BE2C (cell line): ENCODE measurements at regions not wholly inside any gene's neighbourhood (a gene's known extent, or its start where the extent isn't known, plus 50 kb on each side); places are given as distances from the start of the nearest gene placed in this dataset.

Source experiments
- DNase-seq: peaks from one replicate; pipeline ENCODE4 v3.0.0-alpha.2; 2020
- H3K27me3 ChIP-seq: fragments of 250-450 bp; sonication (Bioruptor Pico); 2 replicates; pipeline ENCODE4 v1.5.1; 2020; ENCODE audit warnings: mild to moderate bottlenecking
- H3K36me3 ChIP-seq: fragments of 250-450 bp; sonication (Bioruptor Pico); 2 replicates; pipeline ENCODE4 v1.5.1; 2020; ENCODE audit warnings: mild to moderate bottlenecking
- H3K4me1 ChIP-seq: fragments of 250-450 bp; sonication (Bioruptor Pico); 2 replicates; pipeline ENCODE4 v1.5.1; 2020
- H3K4me3 ChIP-seq: 2 replicates; pipeline ENCODE4 v1.5.1; 2011; ENCODE audit warnings: low read depth, low read length
- H3K9me3 ChIP-seq: fragments of 250-450 bp; sonication (Bioruptor Pico); 2 replicates; pipeline ENCODE4 v1.5.1; 2020
- CTCF ChIP-seq: IDR thresholded peaks from 2 replicates; pipeline ENCODE4 v1.5.1; 2012; ENCODE audit warnings: mild to moderate bottlenecking, low read depth, low read length

- Histone ChIP-seq H3K9me3 (no peaks in the 10 kb centered on the region), H3K4me1 (no peaks in the 10 kb centered on the region), H3K36me3 (no peaks in the 10 kb centered on the region), H3K27me3 (no peaks in the 10 kb centered on the region), H3K4me3 (no peak overlapping the region)
- DNase-seq = no peak
- TF ChIP-seq CTCF = no peak
Measured at GRCh38 chr11:104623518-104623917, 274.7 kb downstream of the CASP12 start.

GRCh38 chr11:104620991-104621390, 277.3 kb downstream of the CASP12 start:
- no peak for DNase-seq
- Histone ChIP-seq H3K27me3 (no peaks in the 10 kb centered on the region), H3K36me3 (no peaks in the 10 kb centered on the region), H3K4me1 (no peaks in the 10 kb centered on the region), H3K9me3 (no peaks in the 10 kb centered on the region; the same call in 1 of the 2 replicates), H3K4me3 (no peak overlapping the region)
- no peak for TF ChIP-seq CTCF

- Histone ChIP-seq H3K9me3 (no peaks in the 10 kb centered on the region; the same call in 1 of the 2 replicates), H3K4me3 (no peak overlapping the region), H3K4me1 (no peaks in the 10 kb centered on the region), H3K36me3 (no peaks in the 10 kb centered on the region), H3K27me3 (no peaks in the 10 kb centered on the region)
- DNase-seq = no peak
- no peak for TF ChIP-seq CTCF
Measured at GRCh38 chr11:104619751-104620150, 278.5 kb downstream of the CASP12 start.

GRCh38 chr11:104618954-104619353, 279.3 kb downstream of the CASP12 start:
- TF ChIP-seq CTCF = no peak
- no peaks in the 10 kb centered on the region; the same call in 1 of the 2 replicates for H3K9me3 ChIP-seq
- H3K4me1 ChIP-seq = no peaks in the 10 kb centered on the region
- H3K27me3 ChIP-seq = no peaks in the 10 kb centered on the region
- H3K36me3 ChIP-seq = no peaks in the 10 kb centered on the region
- no peak for DNase-seq
- H3K4me3 ChIP-seq = no peak overlapping the region

- Histone ChIP-seq H3K9me3 (no peaks in the 10 kb centered on the region; the same call in 1 of the 2 replicates), H3K36me3 (no peaks in the 10 kb centered on the region), H3K4me3 (no peak overlapping the region), H3K4me1 (no peaks in the 10 kb centered on the region), H3K27me3 (no peaks in the 10 kb centered on the region)
- no peak for DNase-seq
- TF ChIP-seq CTCF = no peak
Measured at GRCh38 chr11:104614961-104615360, 283.3 kb downstream of the CASP12 start.

- DNase-seq = no peak
- TF ChIP-seq CTCF = no peak
- H3K9me3 ChIP-seq = no peaks in the 10 kb centered on the region; the same call in 1 of the 2 replicates
- no peaks in the 10 kb centered on the region for H3K36me3 ChIP-seq
- no peaks in the 10 kb centered on the region for H3K27me3 ChIP-seq
- H3K4me3 ChIP-seq = no peak overlapping the region
- H3K4me1 ChIP-seq = no peaks in the 10 kb centered on the region
Measured at GRCh38 chr11:104614117-104614680, 284.1 kb downstream of the CASP12 start.
